HCT116 (cell line): ENCODE measurements at regions not wholly inside any gene's neighbourhood (a gene's known extent, or its start where the extent isn't known, plus 50 kb on each side); places are given as distances from the start of the nearest gene placed in this dataset.

Experiments used
- ATAC-seq: fragments of 200-7000 bp; cut with Tn5 transposase; 2 replicates; pipeline ENCODE4 v1.9.1; 2020; ENCODE audit warnings: mild to moderate bottlenecking, moderate library complexity
- BruUV-seq: library from RNA; stranded (reverse); fragments of 400-500 nt; replicated peaks from 2 replicates; lab custom pipeline; 2021; lab: Mats Ljungman, UMichigan
- CTCF ChIA-PET: fragments of 300-600 bp; sonication (Branson Sonifier 250); formaldehyde crosslinking; loops from one replicate; lab custom pipeline; 2021; ENCODE audit warnings: antibody characterized with exemption; lab: Charles Lee
- POLR2A ChIA-PET: fragments of 300-600, 350-600 bp; sonication (Branson Sonifier 250); formaldehyde crosslinking; loops from one replicate; lab custom pipeline; 2021; ENCODE audit warnings: antibody characterized with exemption; lab: Charles Lee
- RAD21 ChIA-PET, 2 experiments: fragments of 300-600 bp; sonication (Branson Sonifier 250); formaldehyde crosslinking; loops; one replicate each; lab custom pipeline; 2023; ENCODE audit warnings: low total read pairs in 2 of 2; ENCODE audit not compliant: uncharacterized antibody in 2 of 2, unreplicated experiment in 2 of 2, low non-redundant PET in 1 of 2; lab: Charles Lee
- DNase-seq: peaks from one replicate; pipeline ENCODE4 v3.0.0-alpha.2; 2010; ENCODE audit warnings: low read depth, low spot score
- H2AFZ ChIP-seq: fragments of 200-600 bp; shearing (Covaris generic), sonication (generic); 2 replicates; pipeline ENCODE4 v1.6.1; 2017; ENCODE audit warnings: low read depth, mixed run types, mixed read lengths, antibody characterized with exemption, low read length; ENCODE audit not compliant: poor library complexity, severe bottlenecking
- H3K27ac ChIP-seq: 2 replicates; pipeline ENCODE4 v1.5.1; 2012; ENCODE audit warnings: low read depth, low read length
- H3K27me3 ChIP-seq: fragments of 200-600 bp; sonication (generic); 2 replicates; pipeline ENCODE4 v1.6.1; 2016; ENCODE audit warnings: mixed run types, low read length, mixed read lengths; ENCODE audit not compliant: insufficient read depth
- H3K36me3 ChIP-seq, 2 experiments: fragments of 200-500 bp in 1 of 2; fragments of 200-600 bp in 1 of 2; sonication (Bioruptor generic) in 1 of 2; sonication (generic) in 1 of 2; 2 replicates each; pipeline versions ENCODE4 v1.5.1 to v1.6.1; 2014 to 2016; ENCODE audit warnings: low read length in 2 of 2, inconsistent platforms in 1 of 2, mixed read lengths in 1 of 2, mixed run types in 1 of 2; ENCODE audit not compliant: insufficient read depth in 2 of 2, control insufficient read depth in 1 of 2
- H3K4me1 ChIP-seq, 2 experiments: fragments of 200-600 bp in 1 of 2; sonication (generic) in 1 of 2; 2 replicates each; pipeline versions ENCODE4 v1.5.1 to v1.6.1; 2012 to 2017; ENCODE audit warnings: low read length in 2 of 2, inconsistent platforms in 1 of 2, mild to moderate bottlenecking in 1 of 2, mixed read lengths in 1 of 2, mixed run types in 1 of 2, moderate library complexity in 1 of 2; ENCODE audit not compliant: insufficient read depth in 2 of 2, control insufficient read depth in 1 of 2
- H3K4me2 ChIP-seq: fragments of 200-600 bp; sonication (generic); 2 replicates; pipeline ENCODE4 v1.6.1; 2017; ENCODE audit warnings: mixed run types, low read length, mixed read lengths
- H3K4me3 ChIP-seq, 2 experiments: fragments of 200-600 bp in 1 of 2; sonication (generic) in 1 of 2; replicated peaks in 1 of 2; 2 replicates each; pipeline ENCODE4 v1.5.1; 2011 to 2016; ENCODE audit warnings: low read length in 2 of 2, control low read depth in 1 of 2, low read depth in 1 of 2, mild to moderate bottlenecking in 1 of 2, mixed read lengths in 1 of 2, mixed run types in 1 of 2
- H3K79me2 ChIP-seq: fragments of 200-600 bp; sonication (generic); 2 replicates; pipeline ENCODE4 v1.6.1; 2017; ENCODE audit warnings: mild to moderate bottlenecking, mixed run types, low read length, moderate library complexity, mixed read lengths; ENCODE audit not compliant: insufficient read depth
- H3K9ac ChIP-seq: fragments of 200-600 bp; sonication (generic); 2 replicates; pipeline ENCODE4 v1.6.1; 2016; ENCODE audit warnings: low read length, mixed read lengths
- H3K9me2 ChIP-seq: fragments of 200-600 bp; sonication (generic), shearing (Covaris generic); 2 replicates; pipeline ENCODE4 v1.6.1; 2017; ENCODE audit warnings: mixed run types, mild to moderate bottlenecking, moderate library complexity; ENCODE audit not compliant: insufficient read depth
- H3K9me3 ChIP-seq, 2 experiments: fragments of 200-500 bp in 1 of 2; fragments of 200-600 bp in 1 of 2; sonication (Bioruptor generic) in 1 of 2; sonication (generic) in 1 of 2; 2 replicates each; pipeline ENCODE4 v1.6.1; 2014 to 2017; ENCODE audit warnings: low read length in 2 of 2, mixed read lengths in 2 of 2, inconsistent platforms in 1 of 2, low read depth in 1 of 2, mild to moderate bottlenecking in 1 of 2, mixed run types in 1 of 2, moderate library complexity in 1 of 2; ENCODE audit not compliant: control insufficient read depth in 1 of 2, insufficient read depth in 1 of 2
- H4K20me1 ChIP-seq: fragments of 200-600 bp; sonication (generic), shearing (Covaris generic); 2 replicates; pipeline ENCODE4 v1.6.1; 2017; ENCODE audit warnings: mixed run types, mild to moderate bottlenecking, moderate library complexity; ENCODE audit not compliant: insufficient read depth
- CEBPB ChIP-seq: IDR thresholded peaks from 2 replicates; pipeline ENCODE4 v1.6.1; 2012; ENCODE audit warnings: low read depth
- EGR1 ChIP-seq: IDR thresholded peaks from 2 replicates; pipeline ENCODE4 v1.6.1; 2012; ENCODE audit warnings: low read depth
- FOSL1 ChIP-seq: IDR thresholded peaks from 2 replicates; pipeline ENCODE4 v1.6.1; 2012; ENCODE audit warnings: low read depth
- MAX ChIP-seq: IDR thresholded peaks from 2 replicates; pipeline ENCODE4 v1.6.1; 2012
- POLR2A ChIP-seq: IDR thresholded peaks from 2 replicates; pipeline ENCODE4 v1.7.0; 2011; ENCODE audit warnings: borderline replicate concordance; ENCODE audit not compliant: insufficient read depth, insufficient read length; ENCODE audit errors: extremely low read depth
- POLR2AphosphoS5 ChIP-seq: IDR thresholded peaks from 2 replicates; pipeline ENCODE4 v1.6.1; 2011; ENCODE audit warnings: mild to moderate bottlenecking, low read depth, low read length, moderate library complexity
- REST ChIP-seq: IDR thresholded peaks from 2 replicates; pipeline ENCODE4 v1.6.1; 2012; ENCODE audit warnings: low read depth
- SIN3A ChIP-seq: IDR thresholded peaks from 2 replicates; pipeline ENCODE4 v1.6.1; 2012; ENCODE audit warnings: low read depth
- SRF ChIP-seq: IDR thresholded peaks from 2 replicates; pipeline ENCODE4 v1.6.1; 2012; ENCODE audit warnings: low read depth
- TCF7L2 ChIP-seq: IDR thresholded peaks from 2 replicates; pipeline ENCODE4 v1.7.0; 2011; ENCODE audit warnings: borderline replicate concordance, inconsistent platforms; ENCODE audit not compliant: insufficient read depth, insufficient read length; ENCODE audit errors: extremely low read depth
- YY1 ChIP-seq: IDR thresholded peaks from 2 replicates; pipeline ENCODE4 v1.6.1; 2011; ENCODE audit warnings: low read length, low read depth, moderate library complexity, mild to moderate bottlenecking; ENCODE audit not compliant: insufficient replicate concordance; ENCODE audit errors: extremely low read depth
- ZBTB33 ChIP-seq: IDR thresholded peaks from 2 replicates; pipeline ENCODE4 v1.6.1; 2011; ENCODE audit warnings: mild to moderate bottlenecking, low read length, moderate library complexity; ENCODE audit not compliant: insufficient replicate concordance; ENCODE audit errors: extremely low read depth
- ZNF274 ChIP-seq: fragments of 200-500 bp; sonication (Bioruptor generic); IDR thresholded peaks from 2 replicates; pipeline ENCODE4 v1.6.1; 2014; ENCODE audit warnings: mild to moderate bottlenecking, low read depth, low read length, inconsistent platforms
- intact Hi-C: fragments of 100-400 bp; cut with micrococcal nuclease; formaldehyde crosslinking; loops from 2 replicates; pipeline ENCODE4 v1.10.0; 2022

GRCh38 chr10:2212244-2212834 lies 475.0 kb upstream of the ADARB2 start:
- Histone ChIP-seq H3K4me2 (no peak overlapping the region), H4K20me1 (no peaks in the 10 kb centered on the region), H2AFZ (no peak overlapping the region), H3K9me2 (no peaks in the 10 kb centered on the region), H3K9me3 (peaks cover 4 to 39% of the 10 kb centered on the region in 2 experiments; a peak in 2 of 4 replicates), H3K27me3 (no peaks in the 10 kb centered on the region), H3K27ac (no peak overlapping the region), H3K4me1 (no peaks in the 10 kb centered on the region), H3K79me2 (no peaks in the 10 kb centered on the region), H3K36me3 (no peaks in the 10 kb centered on the region), H3K4me3 (no peak overlapping the region), H3K9ac (no peak overlapping the region)
- intact Hi-C loops, result no loop called here
- RAD21 ChIA-PET, result no interaction called here
- TF ChIP-seq EGR1, result no peak
- TF ChIP-seq FOSL1, result no peak
- TF ChIP-seq CEBPB, result no peak
- TF ChIP-seq YY1, result no peak
- TF ChIP-seq POLR2AphosphoS5, result no peak
- no peak for TF ChIP-seq TCF7L2
- TF ChIP-seq POLR2A, result no peak
- CTCF ChIA-PET, result no interaction called here
- BruUV-seq, result no TSS peak
- ATAC-seq (no peak), DNase-seq (no peak)
- POLR2A ChIA-PET, result no interaction called here

- Histone ChIP-seq H3K9me2 (no peaks in the 10 kb centered on the region), H3K36me3 (no peaks in the 10 kb centered on the region), H3K9ac (no peak overlapping the region), H2AFZ (no peak overlapping the region), H3K27me3 (no peaks in the 10 kb centered on the region), H3K4me1 (no peaks in the 10 kb centered on the region), H3K4me3 (no peak overlapping the region), H3K9me3 (peaks cover 10 to 38% of the 10 kb centered on the region in 2 experiments; a peak in 2 of 4 replicates), H4K20me1 (no peaks in the 10 kb centered on the region), H3K4me2 (no peak overlapping the region), H3K27ac (no peak overlapping the region), H3K79me2 (no peaks in the 10 kb centered on the region)
- intact Hi-C loops, result no loop called here
- ChIA-PET POLR2A (no interaction called here), RAD21 (no interaction called here), CTCF (no interaction called here)
- DNase-seq, result no peak
- no peak for ATAC-seq
- BruUV-seq, result no TSS peak
- no peak for TF ChIP-seq EGR1
- TF ChIP-seq MAX, result no peak
- TF ChIP-seq SIN3A, result no peak
- TF ChIP-seq TCF7L2, result no peak
- no peak for TF ChIP-seq ZBTB33
- TF ChIP-seq SRF, result no peak
- no peak for TF ChIP-seq REST
- no peak for TF ChIP-seq POLR2AphosphoS5
- no peak for TF ChIP-seq ZNF274
Observed at GRCh38 chr10:2210088-2210487, 472.8 kb upstream of the ADARB2 start.
